HEK293 (cell line): ENCODE measurements at regions not wholly inside any gene's neighbourhood (a gene's known extent, or its start where the extent isn't known, plus 50 kb on each side); places are given as distances from the start of the nearest gene placed in this dataset.

Experiments used
- CTCF ChIA-PET: fragments of 350-600 bp; formaldehyde crosslinking; extraction: SDS; loops from one replicate; lab custom pipeline; 2021; ENCODE audit warnings: antibody characterized with exemption; lab: Yijun Ruan, JAX
- POLR2A ChIA-PET: fragments of 300-600 bp; formaldehyde crosslinking; extraction: SDS; loops from one replicate; lab custom pipeline; 2020; ENCODE audit warnings: antibody characterized with exemption, inconsistent platforms; lab: Yijun Ruan, JAX
- H3K27ac ChIP-seq: fragments of 200-500 bp; sonication (Bioruptor generic); 2 replicates; pipeline ENCODE4 v1.5.1; 2014; ENCODE audit warnings: low read depth, low read length, control low read depth, inconsistent platforms; ENCODE audit errors: extremely low read depth
- H3K36me3 ChIP-seq, 2 experiments: fragments of 200-500 bp in 1 of 2; sonication (Bioruptor generic) in 1 of 2; 1 replicate in 1 of 2; 2 replicates in 1 of 2; pipeline ENCODE4 v1.5.1; 2014 to 2017; ENCODE audit warnings: inconsistent platforms in 2 of 2, low read length in 2 of 2; ENCODE audit not compliant: control insufficient read depth in 2 of 2, insufficient read depth in 1 of 2
- H3K4me1 ChIP-seq: fragments of 200-500 bp; sonication (Bioruptor generic); 2 replicates; pipeline ENCODE4 v1.5.1; 2014; ENCODE audit warnings: mild to moderate bottlenecking, low read length, inconsistent platforms; ENCODE audit not compliant: control insufficient read depth, insufficient read depth
- H3K4me3 ChIP-seq: 2 replicates; pipeline ENCODE4 v1.5.1; 2011; ENCODE audit warnings: low read depth, mild to moderate bottlenecking, control low read depth, low read length, moderate library complexity
- H3K9me3 ChIP-seq: fragments of 200-500 bp; sonication (Bioruptor generic); 2 replicates; pipeline ENCODE4 v1.5.1; 2014; ENCODE audit warnings: low read depth, low read length, inconsistent platforms; ENCODE audit not compliant: control insufficient read depth, insufficient read depth
- EGR2 ChIP-seq: fragments of 450-650 bp; formaldehyde crosslinking; IDR thresholded peaks from 2 replicates; pipeline ENCODE4 v1.5.1; 2016; ENCODE audit warnings: low read depth, missing biosample characterization, missing genetic modification characterization
- HOXA7 ChIP-seq: sonication (generic); formaldehyde crosslinking; IDR thresholded peaks from 2 replicates; pipeline ENCODE4 v1.8.1; 2022; ENCODE audit warnings: missing genetic modification reagents, borderline replicate concordance
- PRDM4 ChIP-seq: fragments of 450-650 bp; formaldehyde crosslinking; IDR thresholded peaks from 2 replicates; pipeline ENCODE4 v1.5.1; 2017; ENCODE audit warnings: missing biosample characterization, missing genetic modification characterization
- ZBTB10 ChIP-seq: fragments of 450-650 bp; formaldehyde crosslinking; IDR thresholded peaks from 2 replicates; pipeline ENCODE4 v1.5.1; 2016; ENCODE audit warnings: missing biosample characterization, missing genetic modification characterization
- ZFP3 ChIP-seq: fragments of 450-650 bp; formaldehyde crosslinking; IDR thresholded peaks from 2 replicates; pipeline ENCODE4 v1.5.1; 2016; ENCODE audit warnings: low read depth, missing biosample characterization, missing genetic modification characterization
- ZFP37 ChIP-seq: fragments of 450-650 bp; formaldehyde crosslinking; IDR thresholded peaks from 2 replicates; pipeline ENCODE4 v1.5.1; 2016; ENCODE audit warnings: missing biosample characterization, missing genetic modification characterization
- ZNF112 ChIP-seq: fragments of 450-650 bp; formaldehyde crosslinking; IDR thresholded peaks from 2 replicates; pipeline ENCODE4 v1.5.0; 2017; ENCODE audit warnings: missing biosample characterization, missing genetic modification characterization
- ZNF211 ChIP-seq: fragments of 450-650 bp; formaldehyde crosslinking; IDR thresholded peaks from 2 replicates; pipeline ENCODE4 v1.5.1; 2016; ENCODE audit warnings: low read depth, missing biosample characterization, missing genetic modification characterization
- ZNF292 ChIP-seq: fragments of 450-650 bp; formaldehyde crosslinking; IDR thresholded peaks from 2 replicates; pipeline ENCODE4 v1.5.1; 2016; ENCODE audit warnings: low read depth, missing biosample characterization, missing genetic modification characterization, borderline replicate concordance
- ZNF311 ChIP-seq: fragments of 450-650 bp; formaldehyde crosslinking; IDR thresholded peaks from 2 replicates; pipeline ENCODE4 v1.5.1; 2017; ENCODE audit warnings: missing biosample characterization, missing genetic modification characterization, borderline replicate concordance
- ZNF354C ChIP-seq: fragments of 450-650 bp; formaldehyde crosslinking; IDR thresholded peaks from 2 replicates; pipeline ENCODE4 v1.5.1; 2016; ENCODE audit warnings: missing biosample characterization, missing genetic modification characterization, low read depth, borderline replicate concordance
- ZNF366 ChIP-seq: fragments of 450-650 bp; formaldehyde crosslinking; conservative IDR thresholded peaks from 2 replicates; pipeline ENCODE4 v1.5.1; 2016; ENCODE audit warnings: missing biosample characterization, missing genetic modification characterization
- ZNF423 ChIP-seq: fragments of 450-650 bp; formaldehyde crosslinking; IDR thresholded peaks from 2 replicates; pipeline ENCODE4 v1.5.1; 2016; ENCODE audit warnings: missing biosample characterization, missing genetic modification characterization
- ZNF473 ChIP-seq: fragments of 450-650 bp; formaldehyde crosslinking; IDR thresholded peaks from 2 replicates; pipeline ENCODE4 v1.5.1; 2017; ENCODE audit warnings: missing biosample characterization, missing genetic modification characterization
- ZNF48 ChIP-seq: fragments of 450-650 bp; formaldehyde crosslinking; IDR thresholded peaks from 2 replicates; pipeline ENCODE4 v1.5.1; 2016; ENCODE audit warnings: missing biosample characterization, missing genetic modification characterization
- ZNF501 ChIP-seq: fragments of 450-650 bp; formaldehyde crosslinking; IDR thresholded peaks from 2 replicates; pipeline ENCODE4 v1.5.1; 2016; ENCODE audit warnings: missing biosample characterization, missing genetic modification characterization
- ZNF558 ChIP-seq: fragments of 450-650 bp; formaldehyde crosslinking; IDR thresholded peaks from 2 replicates; pipeline ENCODE4 v1.5.1; 2016; ENCODE audit warnings: missing biosample characterization, missing genetic modification characterization
- ZNF658 ChIP-seq: fragments of 450-650 bp; formaldehyde crosslinking; IDR thresholded peaks from 2 replicates; pipeline ENCODE4; 2016; ENCODE audit warnings: missing biosample characterization, missing genetic modification characterization
- ZNF785 ChIP-seq: fragments of 450-650 bp; formaldehyde crosslinking; IDR thresholded peaks from 2 replicates; pipeline ENCODE4 v1.5.1; 2016; ENCODE audit warnings: missing biosample characterization, missing genetic modification characterization
- ZNF830 ChIP-seq: fragments of 450-650 bp; IDR thresholded peaks from 2 replicates; pipeline ENCODE4 v1.5.0; 2018; ENCODE audit warnings: missing biosample characterization, missing genetic modification characterization, low read depth, mild to moderate bottlenecking, moderate library complexity
- ZSCAN18 ChIP-seq: fragments of 450-650 bp; formaldehyde crosslinking; IDR thresholded peaks from 2 replicates; pipeline ENCODE4 v1.5.1; 2016; ENCODE audit warnings: missing biosample characterization, missing genetic modification characterization

- Histone ChIP-seq H3K4me1 (no peaks in the 10 kb centered on the region), H3K27ac (no peak overlapping the region), H3K9me3 (no peaks in the 10 kb centered on the region), H3K36me3 (no peaks in the 10 kb centered on the region), H3K4me3 (no peak overlapping the region)
- CTCF ChIA-PET, result interaction anchor here (0.8 kb wide), 1 partner anchor 11 kb away, joined by 3 read pairs; no protein-coding TSS in a partner anchor
- no peak for TF ChIP-seq ZNF48 (tag by site-specific recombination)
- POLR2A ChIA-PET, result no interaction called here
Observed at GRCh38 chr11:92897487-92897886, 72.0 kb upstream of the MTNR1B start.

- CTCF ChIA-PET, result interaction anchor here (0.6 kb wide), 1 partner anchor 77 kb away, joined by 4 read pairs; no protein-coding TSS in a partner anchor
- H3K4me3 ChIP-seq, result no peak overlapping the region
- POLR2A ChIA-PET, result no interaction called here
- H3K36me3 ChIP-seq, result no peaks in the 10 kb centered on the region
- H3K27ac ChIP-seq, result no peak overlapping the region
- H3K9me3 ChIP-seq, result no peaks in the 10 kb centered on the region
- no peaks in the 10 kb centered on the region for H3K4me1 ChIP-seq
- TF ChIP-seq ZNF473 (no peak), ZNF366 (tag by site-specific recombination) (no peak), PRDM4 (tag by site-specific recombination) (no peak), ZNF558 (tag by site-specific recombination) (no peak), ZNF830 (tag by site-specific recombination) (no peak), ZNF48 (tag by site-specific recombination) (no peak), ZNF311 (tag by site-specific recombination) (no peak), ZBTB10 (tag by site-specific recombination) (no peak), ZSCAN18 (tag by site-specific recombination) (no peak)
- TF ChIP-seq, all 188 proteins: peak for 0
Observed at GRCh38 chr11:92902417-92902816, 67.0 kb upstream of the MTNR1B start.

GRCh38 chr11:92907671-92908070, 61.8 kb upstream of the MTNR1B start:
- H3K9me3 ChIP-seq, result no peaks in the 10 kb centered on the region
- CTCF ChIA-PET, result interaction anchor here (1.0 kb wide), 1 partner anchor 34 kb away, joined by 3 read pairs; no protein-coding TSS in a partner anchor
- TF ChIP-seq ZNF501 (no peak), ZNF658 (tag by site-specific recombination) (no peak), ZNF558 (tag by site-specific recombination) (no peak), ZNF112 (tag by site-specific recombination) (no peak), ZNF354C (no peak), EGR2 (tag by site-specific recombination) (no peak), ZNF423 (tag by site-specific recombination) (no peak), ZFP37 (tag by site-specific recombination) (no peak), ZNF292 (no peak), ZNF785 (tag by site-specific recombination) (no peak), ZNF211 (tag by site-specific recombination) (no peak), ZFP3 (tag by site-specific recombination) (no peak), HOXA7 (CRISPR knock-in tag) (no peak)
- no peaks in the 10 kb centered on the region for H3K4me1 ChIP-seq
- H3K4me3 ChIP-seq, result no peak overlapping the region
- H3K36me3 ChIP-seq, result no peaks in the 10 kb centered on the region
- no peak overlapping the region for H3K27ac ChIP-seq
- POLR2A ChIA-PET, result interaction anchor here (0.7 kb wide), 1 partner anchor 584 kb away, joined by 3 read pairs; no protein-coding TSS in a partner anchor
